GM23338 (cell line): ENCODE measurements at regions not wholly inside any gene's neighbourhood (a gene's known extent, or its start where the extent isn't known, plus 50 kb on each side); places are given as distances from the start of the nearest gene placed in this dataset.

Source experiments
- ATAC-seq: fragments of 200-7000 bp; cut with Tn5 transposase; 3 replicates; pipeline ENCODE4 v1.9.1; 2020
- DNase-seq: peaks from one replicate; pipeline ENCODE4 v3.0.0-alpha.2; 2015; ENCODE audit warnings: low spot score
- H2AFZ ChIP-seq: fragments of 200-600 bp; sonication (generic); 2 replicates; pipeline ENCODE4 v1.8.0; 2016; ENCODE audit warnings: antibody characterized with exemption, mild to moderate bottlenecking, moderate library complexity
- H3F3A ChIP-seq: fragments of 200-600 bp; sonication (generic); replicated peaks from 2 replicates; pipeline ENCODE4 v1.8.0; 2017; ENCODE audit warnings: antibody characterized with exemption, mixed run types, low read depth
- H3K27ac ChIP-seq: fragments of 200-600 bp; sonication (generic); 2 replicates; pipeline ENCODE4 v1.6.1; 2016; ENCODE audit warnings: low read depth
- H3K27me3 ChIP-seq: fragments of 200-600 bp; sonication (generic); 2 replicates; pipeline ENCODE4 v1.8.0; 2016; ENCODE audit warnings: mild to moderate bottlenecking, mixed run types, moderate library complexity; ENCODE audit not compliant: insufficient read depth
- H3K36me3 ChIP-seq: fragments of 200-600 bp; sonication (generic); 2 replicates; pipeline ENCODE4 v1.8.0; 2016; ENCODE audit warnings: mild to moderate bottlenecking; ENCODE audit not compliant: insufficient read depth
- H3K4me1 ChIP-seq: fragments of 200-600 bp; sonication (generic); 2 replicates; pipeline ENCODE4 v1.8.0; 2016; ENCODE audit warnings: mild to moderate bottlenecking, moderate library complexity; ENCODE audit not compliant: insufficient read depth
- H3K4me2 ChIP-seq: fragments of 200-600 bp; sonication (generic); 2 replicates; pipeline ENCODE4 v1.7.1; 2017; ENCODE audit warnings: mixed run types
- H3K4me3 ChIP-seq: fragments of 200-600 bp; sonication (generic); 2 replicates; pipeline ENCODE4 v1.6.1; 2016; ENCODE audit warnings: mixed run types
- H3K79me2 ChIP-seq: fragments of 200-600 bp; sonication (generic); replicated peaks from 2 replicates; pipeline ENCODE4 v1.8.0; 2017; ENCODE audit warnings: mild to moderate bottlenecking; ENCODE audit not compliant: insufficient read depth
- H3K9me2 ChIP-seq: fragments of 200-600 bp; sonication (generic); 2 replicates; pipeline ENCODE4 v1.8.0; 2017; ENCODE audit not compliant: insufficient read depth
- H4K20me1 ChIP-seq: fragments of 200-600 bp; sonication (generic); replicated peaks from 2 replicates; pipeline ENCODE4 v1.8.0; 2017; ENCODE audit warnings: mild to moderate bottlenecking; ENCODE audit not compliant: insufficient read depth
- H3K27ac Mint-ChIP-seq: 2 replicates; pipeline ENCODE4 v1.8.0; 2020; ENCODE audit warnings: inconsistent platforms, mild to moderate bottlenecking, moderate library complexity, mixed read lengths
- H3K27me3 Mint-ChIP-seq: 3 replicates; pipeline ENCODE4 v1.8.0; 2022; ENCODE audit warnings: low read depth, mild to moderate bottlenecking, moderate library complexity, mixed read lengths, inconsistent platforms; ENCODE audit not compliant: insufficient read depth, poor library complexity
- H3K36me3 Mint-ChIP-seq: 3 replicates; pipeline ENCODE4 v1.8.0; 2021; ENCODE audit warnings: low read depth, mild to moderate bottlenecking, inconsistent platforms, moderate library complexity, mixed read lengths
- H3K4me1 Mint-ChIP-seq: 3 replicates; pipeline ENCODE4 v1.8.0; 2020; ENCODE audit warnings: mild to moderate bottlenecking, inconsistent platforms, mixed read lengths
- H3K4me3 Mint-ChIP-seq: 3 replicates; pipeline ENCODE4 v1.8.0; 2021; ENCODE audit warnings: moderate library complexity, mild to moderate bottlenecking, inconsistent platforms, mixed read lengths
- H3K9me3 Mint-ChIP-seq: 3 replicates; pipeline ENCODE4 v1.8.0; 2020; ENCODE audit warnings: moderate library complexity, mild to moderate bottlenecking, inconsistent platforms, mixed read lengths
- CREB1 ChIP-seq: fragments of 250-450 bp; sonication (Bioruptor Pico); IDR thresholded peaks from 2 replicates; pipeline ENCODE4 v1.5.0; 2020; ENCODE audit warnings: low read depth, mild to moderate bottlenecking, moderate library complexity
- ETS1 ChIP-seq: IDR thresholded peaks from 2 replicates; pipeline ENCODE4 v1.6.1; 2016; ENCODE audit warnings: antibody characterized with exemption
- EZH2 ChIP-seq: fragments of 200-600 bp; sonication (generic); IDR thresholded peaks from one replicate; pipeline ENCODE4 v1.8.0; 2017; ENCODE audit warnings: antibody characterized with exemption, mild to moderate bottlenecking, low read depth; ENCODE audit not compliant: unreplicated experiment
- EZH2phosphoT487 ChIP-seq: fragments of 200-600 bp; sonication (generic); IDR thresholded peaks from one replicate; pipeline ENCODE4 v1.8.1; 2018; ENCODE audit warnings: antibody characterized with exemption; ENCODE audit not compliant: unreplicated experiment
- NANOG ChIP-seq: IDR thresholded peaks from 2 replicates; pipeline ENCODE4 v1.6.1; 2016; ENCODE audit warnings: antibody characterized with exemption, borderline replicate concordance
- REST ChIP-seq: IDR thresholded peaks from one replicate; pipeline ENCODE4 v1.6.1; 2018; ENCODE audit warnings: antibody characterized with exemption; ENCODE audit not compliant: unreplicated experiment
- STAT1 ChIP-seq: IDR thresholded peaks from one replicate; pipeline ENCODE4 v1.6.1; 2016; ENCODE audit warnings: antibody characterized with exemption; ENCODE audit not compliant: unreplicated experiment
- ZNF114 ChIP-seq: fragments of 250-450 bp; sonication (Bioruptor Pico); IDR thresholded peaks from 2 replicates; pipeline ENCODE4 v1.5.0; 2020; ENCODE audit warnings: mild to moderate bottlenecking, moderate library complexity
- ZNF331 ChIP-seq: fragments of 250-450 bp; sonication (Bioruptor Pico); IDR thresholded peaks from 2 replicates; pipeline ENCODE4 v1.5.0; 2020; ENCODE audit warnings: low read depth, mild to moderate bottlenecking, moderate library complexity
- ZNF462 ChIP-seq: fragments of 250-450 bp; sonication (Bioruptor Pico); IDR thresholded peaks from 2 replicates; pipeline ENCODE4 v1.5.0; 2020; ENCODE audit warnings: mild to moderate bottlenecking, moderate library complexity
- TF ChIP-seq, protein P1 (sequence below), 2 experiments: fragments of 200-600 bp in 1 of 2; sonication (generic) in 1 of 2; conservative IDR thresholded peaks; 2 replicates each; pipeline versions ENCODE4 v1.5.1 to v1.6.1; 2016 to 2017; ENCODE audit warnings: antibody characterized with exemption in 2 of 2, low read depth in 2 of 2, mild to moderate bottlenecking in 2 of 2, moderate library complexity in 1 of 2

DNA sequence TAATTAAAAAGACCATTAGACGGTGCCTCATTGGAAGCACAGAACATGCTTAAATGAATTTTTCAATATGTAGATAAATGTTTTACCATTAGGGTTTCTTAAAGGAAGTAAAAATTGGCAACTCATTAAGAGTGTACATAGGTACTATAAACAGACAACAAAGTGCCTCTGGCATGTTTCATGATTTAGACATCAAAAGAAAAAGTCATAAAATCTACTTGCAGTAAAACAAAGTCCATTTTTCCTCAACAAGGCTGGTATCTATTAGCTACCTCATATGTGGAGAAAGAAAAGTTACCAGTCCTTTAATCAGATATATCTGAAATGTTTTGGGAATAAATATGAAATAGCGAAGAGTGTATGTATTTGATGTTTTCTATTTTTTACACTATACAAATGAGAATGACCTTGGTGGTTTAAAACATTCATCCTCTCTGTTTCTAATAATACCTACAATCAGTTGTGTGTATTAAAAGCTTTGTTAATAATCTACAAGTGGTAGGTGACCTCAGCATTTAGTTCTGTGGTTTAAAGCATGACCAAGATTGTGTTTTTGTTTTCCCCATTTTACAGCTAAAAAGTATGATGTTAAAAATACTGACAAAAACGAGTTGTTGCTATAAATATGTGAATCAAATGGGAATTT, 87.5 kb downstream of the HDGFL1 start:
- peaks cover 7% of the 10 kb centered on the region; the same call in 1 of the 2 replicates for H3K4me1 ChIP-seq
- no peaks in the 10 kb centered on the region for H3F3A ChIP-seq
- H3K9me3 Mint-ChIP-seq, result no peaks in the 10 kb centered on the region
- no peaks in the 10 kb centered on the region for H4K20me1 ChIP-seq
- no peaks in the 10 kb centered on the region for H3K27me3 Mint-ChIP-seq
- H3K4me1 Mint-ChIP-seq, result peaks cover 12% of the 10 kb centered on the region; the same call in 2 of the 3 replicates
- H3K9me2 ChIP-seq, result peaks cover 9% of the 10 kb centered on the region; the same call in 1 of the 2 replicates
- no peak overlapping the region for H3K27ac Mint-ChIP-seq
- DNase-seq, result no peak
- no peak overlapping the region for H3K27ac ChIP-seq
- H3K36me3 ChIP-seq, result no peaks in the 10 kb centered on the region
- no peaks in the 10 kb centered on the region for H3K36me3 Mint-ChIP-seq
- no peak for ATAC-seq
- no peak overlapping the region for H3K4me2 ChIP-seq
- TF ChIP-seq ZNF114 (CRISPR knock-in tag), result no peak
- TF ChIP-seq REST, result no peak
- TF ChIP-seq ZNF331 (CRISPR knock-in tag), result no peak
- no peak for TF ChIP-seq NANOG
- TF ChIP-seq EZH2phosphoT487, result no peak
- no peak for TF ChIP-seq STAT1
- TF ChIP-seq, protein P1, sequence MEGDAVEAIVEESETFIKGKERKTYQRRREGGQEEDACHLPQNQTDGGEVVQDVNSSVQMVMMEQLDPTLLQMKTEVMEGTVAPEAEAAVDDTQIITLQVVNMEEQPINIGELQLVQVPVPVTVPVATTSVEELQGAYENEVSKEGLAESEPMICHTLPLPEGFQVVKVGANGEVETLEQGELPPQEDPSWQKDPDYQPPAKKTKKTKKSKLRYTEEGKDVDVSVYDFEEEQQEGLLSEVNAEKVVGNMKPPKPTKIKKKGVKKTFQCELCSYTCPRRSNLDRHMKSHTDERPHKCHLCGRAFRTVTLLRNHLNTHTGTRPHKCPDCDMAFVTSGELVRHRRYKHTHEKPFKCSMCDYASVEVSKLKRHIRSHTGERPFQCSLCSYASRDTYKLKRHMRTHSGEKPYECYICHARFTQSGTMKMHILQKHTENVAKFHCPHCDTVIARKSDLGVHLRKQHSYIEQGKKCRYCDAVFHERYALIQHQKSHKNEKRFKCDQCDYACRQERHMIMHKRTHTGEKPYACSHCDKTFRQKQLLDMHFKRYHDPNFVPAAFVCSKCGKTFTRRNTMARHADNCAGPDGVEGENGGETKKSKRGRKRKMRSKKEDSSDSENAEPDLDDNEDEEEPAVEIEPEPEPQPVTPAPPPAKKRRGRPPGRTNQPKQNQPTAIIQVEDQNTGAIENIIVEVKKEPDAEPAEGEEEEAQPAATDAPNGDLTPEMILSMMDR (conservative IDR thresholded peaks at IDR 0.05; ENCODE audit: low read depth in 2 of 2), result no peak
- TF ChIP-seq CREB1 (CRISPR knock-in tag), result no peak
- TF ChIP-seq EZH2, result no peak
- TF ChIP-seq ETS1, result no peak
- TF ChIP-seq ZNF462 (CRISPR knock-in tag), result no peak
- H3K27me3 ChIP-seq, result no peaks in the 10 kb centered on the region
- no peaks in the 10 kb centered on the region for H3K79me2 ChIP-seq
- H2AFZ ChIP-seq, result no peak overlapping the region
- H3K4me3 Mint-ChIP-seq, result no peak overlapping the region
- no peak overlapping the region for H3K4me3 ChIP-seq
